GM12872 (cell line): ENCODE measurements at regions not wholly inside any gene's neighbourhood (a gene's known extent, or its start where the extent isn't known, plus 50 kb on each side); places are given as distances from the start of the nearest gene placed in this dataset.

Experiments
- TF ChIP-seq, protein P1 (sequence below): IDR thresholded peaks from 3 replicates; pipeline ENCODE4 v1.5.1; 2011; ENCODE audit warnings: low read depth, mild to moderate bottlenecking, low read length, moderate library complexity; ENCODE audit not compliant: insufficient read depth

DNA sequence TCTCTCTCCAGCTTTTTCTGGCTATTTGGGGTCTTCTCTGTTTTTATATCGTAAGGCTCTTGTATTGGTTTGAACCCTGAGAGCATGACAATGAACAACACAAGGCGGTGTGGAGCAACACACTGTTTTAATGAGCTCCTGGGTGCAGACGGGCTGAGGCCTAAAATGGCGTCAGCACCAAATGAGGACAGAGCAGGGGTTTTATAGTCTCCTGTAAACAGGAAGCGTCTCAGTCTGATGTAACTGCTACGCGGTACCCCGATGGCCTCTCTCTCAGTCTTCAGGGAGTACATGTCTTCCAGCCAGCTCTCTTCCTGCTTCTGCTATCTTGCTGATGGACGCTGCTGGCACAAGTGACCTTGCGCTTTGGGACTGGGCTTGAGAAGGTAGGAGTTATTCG lies 95.9 kb upstream of the CCDC71L start:
- TF ChIP-seq, protein P1, sequence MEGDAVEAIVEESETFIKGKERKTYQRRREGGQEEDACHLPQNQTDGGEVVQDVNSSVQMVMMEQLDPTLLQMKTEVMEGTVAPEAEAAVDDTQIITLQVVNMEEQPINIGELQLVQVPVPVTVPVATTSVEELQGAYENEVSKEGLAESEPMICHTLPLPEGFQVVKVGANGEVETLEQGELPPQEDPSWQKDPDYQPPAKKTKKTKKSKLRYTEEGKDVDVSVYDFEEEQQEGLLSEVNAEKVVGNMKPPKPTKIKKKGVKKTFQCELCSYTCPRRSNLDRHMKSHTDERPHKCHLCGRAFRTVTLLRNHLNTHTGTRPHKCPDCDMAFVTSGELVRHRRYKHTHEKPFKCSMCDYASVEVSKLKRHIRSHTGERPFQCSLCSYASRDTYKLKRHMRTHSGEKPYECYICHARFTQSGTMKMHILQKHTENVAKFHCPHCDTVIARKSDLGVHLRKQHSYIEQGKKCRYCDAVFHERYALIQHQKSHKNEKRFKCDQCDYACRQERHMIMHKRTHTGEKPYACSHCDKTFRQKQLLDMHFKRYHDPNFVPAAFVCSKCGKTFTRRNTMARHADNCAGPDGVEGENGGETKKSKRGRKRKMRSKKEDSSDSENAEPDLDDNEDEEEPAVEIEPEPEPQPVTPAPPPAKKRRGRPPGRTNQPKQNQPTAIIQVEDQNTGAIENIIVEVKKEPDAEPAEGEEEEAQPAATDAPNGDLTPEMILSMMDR, result no peak

DNA sequence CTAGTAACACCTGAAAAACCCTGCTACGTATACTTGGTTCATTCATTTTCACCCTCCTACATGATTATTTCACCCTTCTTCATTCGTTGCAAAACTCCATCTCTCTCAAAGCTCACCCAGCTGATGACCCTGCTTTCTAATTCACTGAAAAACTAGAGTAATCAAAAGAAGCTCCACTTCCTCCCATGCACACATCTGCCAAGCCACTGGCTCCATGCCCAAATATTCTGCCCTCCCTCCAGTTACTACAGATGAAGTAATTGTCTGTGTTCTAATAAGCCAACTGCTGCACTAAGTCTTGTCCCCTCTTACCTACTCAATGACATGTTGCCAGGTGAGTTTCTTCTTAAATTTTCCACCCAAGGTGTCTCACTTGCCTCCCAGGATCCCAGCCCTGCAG lies 96.9 kb upstream of the CCDC71L start:
- TF ChIP-seq, protein P1, result no peak

DNA sequence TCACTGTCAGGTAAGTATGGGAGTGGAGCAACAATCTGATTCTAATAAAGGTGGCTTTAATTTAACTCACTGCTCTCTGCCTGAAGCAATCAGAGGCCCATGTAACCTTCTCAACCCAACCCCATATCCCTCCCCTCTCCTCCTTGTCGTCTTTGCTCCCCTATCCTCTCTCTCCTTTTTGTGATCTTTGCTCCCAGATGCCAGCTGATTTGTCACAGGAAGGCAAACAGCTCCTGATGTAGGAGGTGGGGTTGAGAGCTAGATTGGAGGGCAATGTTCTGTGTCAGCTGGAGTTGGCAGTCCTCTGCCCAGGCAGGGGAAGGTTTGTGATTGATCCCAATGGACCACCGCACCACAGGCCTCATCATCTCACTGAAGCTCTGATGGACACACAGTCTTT lies 101.4 kb upstream of the PIK3CG start:
- TF ChIP-seq, protein P1, result no peak

DNA sequence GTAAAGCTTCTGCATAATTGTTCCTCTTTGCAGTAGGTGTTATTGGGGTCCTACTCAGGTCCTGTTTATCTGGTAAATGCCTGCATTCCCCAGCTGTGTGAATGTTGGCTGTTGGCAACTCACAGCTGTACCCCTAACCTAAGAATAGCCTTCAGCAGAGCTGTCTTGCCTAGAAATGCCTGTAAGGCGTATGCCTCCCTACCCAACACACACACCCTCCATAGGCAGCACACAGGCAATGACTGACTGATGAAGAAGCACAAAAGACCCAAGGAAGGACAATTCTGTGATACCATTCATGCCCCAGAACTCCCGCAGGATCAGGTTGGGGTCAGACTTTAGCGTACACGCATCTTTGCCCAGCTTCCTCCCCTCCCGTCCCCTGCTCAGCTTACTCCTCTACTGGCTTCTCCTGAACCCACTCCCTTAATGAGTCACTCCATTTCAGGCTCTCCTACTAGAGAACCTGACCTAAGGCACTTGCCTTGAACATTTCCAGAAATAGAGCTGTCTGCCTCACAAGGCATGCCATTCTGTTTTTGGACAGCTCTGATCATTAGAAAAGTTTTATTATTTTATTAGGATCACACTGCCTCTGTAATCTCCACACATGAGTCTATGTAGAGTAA lies 99.2 kb upstream of the PIK3CG start:
- TF ChIP-seq, protein P1, result no peak

DNA sequence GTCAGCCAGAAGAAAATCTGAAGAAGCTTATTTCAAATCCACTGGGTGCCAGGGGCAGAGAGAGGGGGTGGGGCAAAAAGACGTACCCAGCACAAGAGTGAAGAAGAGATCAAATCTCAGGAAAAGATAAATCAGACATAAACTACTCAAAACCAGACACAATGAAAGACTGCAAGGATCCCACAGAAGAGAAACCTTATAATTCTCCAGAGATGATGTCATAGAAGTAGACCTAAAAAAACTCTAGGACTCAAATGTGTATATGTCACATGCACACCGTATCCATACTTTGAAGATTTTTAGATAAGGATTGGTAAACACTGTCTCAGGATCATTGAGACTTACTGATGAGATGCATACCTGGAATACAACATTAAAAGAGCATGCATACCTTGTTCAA lies 98.5 kb upstream of the PIK3CG start:
- TF ChIP-seq, protein P1, result no peak

DNA sequence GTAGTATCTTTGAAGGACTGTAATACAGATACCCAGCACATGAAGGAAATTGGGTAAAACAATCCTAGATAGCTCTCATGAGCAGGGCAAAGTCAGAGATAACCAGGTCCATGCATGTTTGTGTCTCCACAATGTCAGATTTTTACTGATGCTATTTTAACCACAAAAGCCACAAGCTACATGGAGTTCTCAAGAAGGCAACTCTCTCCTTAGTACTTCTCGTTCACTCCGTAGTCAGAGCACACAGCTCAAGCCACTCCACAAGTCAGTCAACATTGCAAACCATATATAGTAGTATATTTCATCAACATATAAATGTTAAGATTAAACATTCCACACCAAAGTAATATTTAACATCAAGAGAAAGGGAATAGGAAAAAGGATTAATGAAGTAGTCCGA lies 98.0 kb upstream of the PIK3CG start:
- TF ChIP-seq, protein P1, result no peak

DNA sequence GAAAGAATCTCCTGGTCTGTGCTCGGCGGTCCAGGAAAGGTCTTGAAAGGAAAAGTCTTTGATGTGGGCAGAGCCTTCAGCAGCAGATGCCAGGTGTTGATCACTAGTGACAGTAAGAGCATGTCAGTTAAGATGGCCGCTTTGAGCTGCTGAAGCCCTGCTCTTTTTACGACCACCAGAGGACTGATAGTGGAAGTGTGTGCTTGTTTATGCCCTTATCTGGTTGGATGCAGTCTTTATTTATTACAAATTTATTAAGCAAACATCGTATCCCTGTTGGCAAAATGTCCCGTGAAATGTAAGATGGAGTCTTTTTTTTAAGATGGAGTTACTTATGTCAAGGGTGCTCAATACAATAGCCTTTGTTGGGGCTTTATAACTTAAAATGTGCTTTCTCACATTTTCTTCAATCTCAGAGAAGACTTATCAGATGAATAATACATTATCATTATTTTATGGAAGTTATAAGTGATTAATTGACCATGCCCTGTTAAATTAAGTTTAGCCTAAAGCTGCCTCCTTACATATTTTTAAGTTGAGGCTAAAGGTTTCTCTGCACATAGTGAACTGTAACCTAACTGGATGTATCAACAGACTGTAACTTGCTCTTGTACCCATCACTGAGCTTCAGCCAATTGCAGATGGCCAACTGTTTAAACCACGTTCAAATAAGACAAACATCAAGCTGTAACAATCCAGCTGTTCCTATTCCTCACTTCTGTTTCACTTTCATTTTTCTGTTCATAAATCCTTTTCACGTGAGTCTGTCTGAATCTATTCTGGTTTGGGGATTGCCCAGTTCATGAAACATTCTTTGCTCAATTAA lies 97.4 kb upstream of the PIK3CG start:
- TF ChIP-seq, protein P1, result no peak
